ENCODE measurements at regions not wholly inside any gene's neighbourhood (a gene's known extent, or its start where the extent isn't known, plus 50 kb on each side); places are given as distances from the start of the nearest gene placed in this dataset.
"Not testable (repeated sequence)": the region's sequence is repeated elsewhere in the genome, so short reads cannot be mapped to it uniquely, and the experiment has no call there.

GRCh38 chr2:109710505-109711229 lies 83.4 kb upstream of the RGPD5 start:
- H3K4me3 ChIP-seq (ENCODE audit: control insufficient read depth, low read depth, low read length), result no peak overlapping the region
- no peak for DNase-seq (ENCODE audit: low read depth)
- TF ChIP-seq CTCF (conservative IDR thresholded peaks at IDR 0.05; ENCODE audit: control insufficient read depth, insufficient read depth, low read depth, low read length), result no peak

- DNase-seq (ENCODE audit: low read depth), result peak; percentile 15
- no peak overlapping the region for H3K4me3 ChIP-seq (ENCODE audit: control insufficient read depth, low read depth, low read length)
- TF ChIP-seq CTCF (conservative IDR thresholded peaks at IDR 0.05; ENCODE audit: control insufficient read depth, insufficient read depth, low read depth, low read length), result no peak
These were observed 82.6 kb upstream of the RGPD5 start for GRCh38 chr2:109711230-109712122.

- DNase-seq (ENCODE audit: low read depth), result no peak
- H3K4me3 ChIP-seq (ENCODE audit: control insufficient read depth, low read depth, low read length), result no peak overlapping the region
- TF ChIP-seq CTCF (conservative IDR thresholded peaks at IDR 0.05; ENCODE audit: control insufficient read depth, insufficient read depth, low read depth, low read length), result no peak
These were observed 82.0 kb upstream of the RGPD5 start for GRCh38 chr2:109712123-109712449.

GRCh38 chr2:109712746-109713145 lies 81.4 kb upstream of the RGPD5 start:
- H3K4me3 ChIP-seq (ENCODE audit: control insufficient read depth, low read depth, low read length), result no peak overlapping the region
- DNase-seq (ENCODE audit: low read depth), result no peak
- no peak for TF ChIP-seq CTCF (conservative IDR thresholded peaks at IDR 0.05; ENCODE audit: control insufficient read depth, insufficient read depth, low read depth, low read length)

GRCh38 chr2:109715313-109715805 lies 78.7 kb upstream of the RGPD5 start:
- H3K4me3 ChIP-seq (ENCODE audit: control insufficient read depth, low read depth, low read length), result no peak overlapping the region
- peak; percentile 20 for TF ChIP-seq CTCF (conservative IDR thresholded peaks at IDR 0.05; ENCODE audit: control insufficient read depth, insufficient read depth, low read depth, low read length)

GRCh38 chr2:109716596-109716995 lies 77.5 kb upstream of the RGPD5 start:
- H3K4me3 ChIP-seq (ENCODE audit: control insufficient read depth, low read depth, low read length); DNase-seq (ENCODE audit: low read depth): not testable (repeated sequence)

More at GRCh38 chr2:109715313-109715805, 78.7 kb upstream of the RGPD5 start:
- DNase-seq (ENCODE audit: low read depth), result peak; percentile 6

- no peak overlapping the region for H3K4me3 ChIP-seq (ENCODE audit: control insufficient read depth, low read depth, low read length)
- TF ChIP-seq CTCF (conservative IDR thresholded peaks at IDR 0.05; ENCODE audit: control insufficient read depth, insufficient read depth, low read depth, low read length), result no peak
- DNase-seq (ENCODE audit: low read depth), result no peak
These were observed 76.0 kb upstream of the RGPD5 start for GRCh38 chr2:109718139-109718538.

Data from fibroblast of mammary gland (primary cell).